T-helper 22 cell (primary cell): ENCODE measurements at regions not wholly inside any gene's neighbourhood (a gene's known extent, or its start where the extent isn't known, plus 50 kb on each side); places are given as distances from the start of the nearest gene placed in this dataset.
"Not testable (repeated sequence)": the region's sequence is repeated elsewhere in the genome, so short reads cannot be mapped to it uniquely, and the experiment has no call there.

Experiments
- DNase-seq: peaks from one replicate; pipeline ENCODE4 v3.0.0-alpha.2; 2020; ENCODE audit warnings: low read depth

DNA sequence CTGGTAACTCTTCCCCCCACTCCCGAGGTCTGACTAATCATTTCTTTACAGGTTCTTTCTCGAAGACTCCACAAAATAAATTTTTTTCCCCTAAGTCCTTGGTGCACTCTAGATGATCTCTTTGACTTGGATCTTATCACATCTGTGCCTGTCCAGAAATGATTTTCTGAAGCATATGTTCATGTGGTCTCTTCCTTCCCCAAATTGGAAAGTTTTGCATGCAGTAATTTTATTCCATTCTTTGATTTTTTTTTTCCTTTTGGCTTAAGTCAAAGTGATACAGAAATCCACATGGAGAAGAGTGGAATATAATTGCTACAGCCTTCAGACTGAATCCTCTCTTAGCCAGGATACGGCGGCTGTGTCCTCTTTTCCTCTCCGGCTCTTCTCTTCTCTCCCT is 213.3 kb downstream of the BMP4 start:
- no peak for DNase-seq

GRCh38 chr14:53742233-53742620 is 214.4 kb downstream of the BMP4 start:
- no peak for DNase-seq

DNA sequence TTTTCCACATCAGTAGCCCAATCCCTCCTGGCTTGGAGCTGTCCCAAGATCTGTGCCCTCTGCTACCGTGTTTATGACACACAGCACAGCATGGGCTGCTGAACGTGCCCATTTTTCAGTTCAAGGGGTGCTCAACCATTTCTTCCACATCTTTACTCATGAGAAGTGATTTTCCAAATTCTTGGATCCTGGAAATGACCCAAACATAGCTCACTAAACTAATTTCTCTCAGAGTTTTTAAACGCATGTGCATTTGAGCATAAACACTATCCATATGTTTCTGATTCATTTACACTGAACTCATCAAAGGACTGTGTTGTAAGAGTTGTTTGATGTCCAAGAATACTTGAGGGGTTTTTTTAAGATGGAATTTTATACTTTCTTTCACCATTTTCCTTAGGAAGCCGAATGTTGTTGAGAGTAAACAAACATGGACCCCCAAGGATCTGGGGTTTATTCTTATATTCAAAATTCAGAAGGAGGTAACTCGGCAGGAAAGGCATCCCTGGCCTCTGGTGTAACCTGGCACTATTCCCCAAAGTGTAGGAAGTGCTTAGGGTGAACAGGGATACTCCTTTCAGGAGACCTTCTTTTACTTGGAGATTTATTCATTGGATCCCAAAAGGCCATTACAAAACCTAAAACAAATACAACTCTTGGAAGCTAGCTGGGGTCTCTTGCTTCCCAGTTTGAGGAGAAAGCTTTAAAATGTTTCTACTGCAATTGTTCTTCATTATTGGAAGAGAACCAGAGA is 215.0 kb downstream of the BMP4 start:
- no peak for DNase-seq

GRCh38 chr14:53740570-53740969 is 216.1 kb downstream of the BMP4 start:
- no peak for DNase-seq

DNA sequence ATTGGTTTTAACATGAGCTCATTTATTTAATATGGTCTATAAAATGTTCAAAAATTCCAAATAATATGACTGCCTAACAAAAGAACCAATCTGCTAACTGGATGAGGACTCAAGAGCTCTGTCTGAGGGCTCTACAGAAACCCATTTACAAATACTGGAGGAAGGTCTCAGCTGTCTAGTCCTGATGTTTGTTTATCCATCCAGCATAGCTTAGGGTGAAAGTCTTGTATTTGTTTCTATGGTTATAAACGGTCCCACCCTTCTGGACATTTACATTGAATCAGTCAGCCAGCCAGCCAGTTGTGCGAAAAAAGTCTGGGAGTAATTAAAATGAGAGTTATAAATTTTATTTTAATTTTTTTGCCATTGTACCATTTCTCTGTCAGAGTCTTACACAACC is 220.7 kb downstream of the BMP4 start:
- no peak for DNase-seq

- no peak for DNase-seq
Measured at GRCh38 chr14:53723221-53723620, 233.4 kb downstream of the BMP4 start.

DNA sequence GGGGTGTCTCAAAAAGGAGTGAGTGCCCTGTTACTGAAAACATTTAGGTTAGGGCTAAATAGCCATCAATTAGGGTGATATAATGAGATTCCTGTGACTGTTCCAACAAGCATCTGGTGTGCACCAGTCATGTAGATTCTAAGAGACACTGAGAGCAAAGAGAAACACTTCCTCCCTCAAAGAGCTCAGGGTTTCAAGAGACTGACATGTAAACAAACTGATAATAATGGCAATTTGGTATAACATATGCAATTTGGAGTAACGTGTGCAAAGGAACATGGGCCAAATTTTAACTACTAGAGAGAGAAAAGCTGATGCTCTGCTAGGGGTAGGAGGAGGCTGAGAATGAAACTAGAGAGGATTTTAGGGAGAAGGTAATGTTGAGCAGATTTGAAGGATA is 237.1 kb downstream of the BMP4 start:
- no peak for DNase-seq

DNA sequence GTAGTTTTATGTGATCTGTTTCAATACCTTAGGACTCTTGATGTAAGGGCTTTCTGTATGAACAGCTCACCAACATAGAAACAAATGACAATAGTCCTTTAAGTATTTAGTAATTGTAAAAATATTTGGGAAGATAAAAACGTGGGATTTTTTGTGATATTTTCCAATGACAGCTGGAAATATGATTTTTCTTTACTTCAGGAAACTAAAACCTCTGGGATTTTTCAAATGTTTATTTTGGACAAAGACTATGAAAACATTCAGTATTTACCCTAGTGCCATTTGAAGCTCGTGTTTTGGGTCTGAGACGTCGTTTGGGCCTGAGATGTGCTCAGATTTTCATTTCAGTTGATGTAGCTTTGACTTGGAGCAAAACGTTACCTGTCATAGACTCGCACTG is 240.0 kb downstream of the BMP4 start:
- DNase-seq = no peak

GRCh38 chr14:53715193-53715721 is 241.4 kb downstream of the BMP4 start:
- DNase-seq = no peak

GRCh38 chr14:53714495-53715192 is 242.0 kb downstream of the BMP4 start:
- DNase-seq = no peak

GRCh38 chr14:53712901-53713300 is 243.7 kb downstream of the BMP4 start:
- not testable (repeated sequence) for DNase-seq

- no peak for DNase-seq
Measured at GRCh38 chr14:53711205-53711604, 245.4 kb downstream of the BMP4 start.

DNA sequence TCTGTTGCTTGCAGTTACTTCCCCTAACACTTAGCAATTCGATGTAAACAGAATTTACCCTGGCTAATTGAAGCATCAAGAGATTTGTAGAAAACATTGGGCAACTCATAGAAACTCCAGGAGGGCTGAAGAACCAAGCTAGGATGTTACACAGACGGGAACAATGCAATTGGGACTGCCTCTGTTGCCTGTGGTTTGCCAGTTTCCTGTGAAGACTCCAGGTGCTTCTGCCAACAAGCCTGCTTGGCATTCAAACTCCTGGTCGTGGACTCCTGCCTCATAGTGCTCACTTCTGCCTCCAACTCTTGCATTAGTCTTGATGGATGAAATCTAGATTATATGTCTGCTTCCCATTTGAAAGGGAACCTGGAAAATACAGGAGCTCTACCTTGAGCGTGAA is 246.0 kb downstream of the BMP4 start:
- DNase-seq = no peak

GRCh38 chr14:53709381-53709780 is 247.2 kb downstream of the BMP4 start:
- no peak for DNase-seq

DNA sequence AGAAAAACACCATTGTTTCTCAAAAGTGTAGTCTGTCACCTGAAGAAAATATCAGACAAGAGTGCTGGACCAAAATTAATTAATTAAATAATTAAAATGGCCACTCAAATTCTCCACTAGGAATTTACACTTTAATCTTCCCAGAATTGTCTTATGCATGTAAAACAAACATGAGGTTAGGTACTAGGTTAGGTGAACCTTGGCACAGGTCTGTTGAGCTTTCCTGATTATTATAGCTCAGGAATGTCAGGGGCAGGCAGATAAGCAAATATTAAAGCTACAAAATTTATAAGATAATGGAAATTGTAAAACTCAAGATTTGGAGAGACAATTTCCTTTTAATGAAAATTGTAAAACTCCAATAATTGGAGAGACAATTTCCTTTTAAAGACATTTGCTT is 253.2 kb downstream of the BMP4 start:
- DNase-seq = no peak

DNA sequence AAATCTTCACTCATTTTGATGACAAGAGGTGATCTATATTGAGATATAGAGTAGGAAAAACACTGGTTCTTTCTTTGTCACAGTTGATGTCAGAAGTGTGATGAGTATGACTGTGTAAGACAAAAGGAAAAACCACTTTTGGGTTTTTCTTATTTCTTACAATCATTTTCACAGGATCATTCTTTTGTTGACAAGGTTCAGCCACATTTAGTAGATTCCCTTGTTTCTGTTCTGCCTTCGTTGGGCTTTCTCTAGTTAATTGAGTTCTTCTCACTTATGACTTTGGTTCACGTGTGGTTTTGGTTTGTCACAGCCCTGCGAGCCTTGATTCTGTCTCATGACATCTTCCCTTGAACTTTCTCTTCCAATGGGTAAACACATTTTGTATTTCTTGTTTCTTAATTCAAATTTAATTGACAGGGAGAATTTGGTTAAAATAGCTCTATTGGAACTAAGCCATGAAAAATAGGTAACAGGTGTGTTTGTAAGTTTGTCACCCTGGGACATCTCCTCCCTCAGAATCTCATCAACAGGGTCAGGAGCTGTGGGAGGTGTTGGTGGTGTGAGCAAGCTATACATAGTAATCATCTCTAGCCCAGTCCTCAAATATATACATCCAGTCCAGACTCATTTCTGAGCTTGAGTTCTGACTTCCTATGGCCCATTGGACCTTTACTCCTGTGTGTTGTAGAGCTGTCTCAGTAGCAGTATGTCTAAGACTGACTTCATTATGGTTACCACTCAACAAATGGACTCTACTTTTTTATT is 255.3 kb downstream of the BMP4 start:
- DNase-seq = no peak

- DNase-seq = no peak
Measured at GRCh38 chr14:53696217-53696965, 260.2 kb downstream of the BMP4 start.

- DNase-seq = no peak
Measured at GRCh38 chr14:53695692-53696214, 260.9 kb downstream of the BMP4 start.

DNA sequence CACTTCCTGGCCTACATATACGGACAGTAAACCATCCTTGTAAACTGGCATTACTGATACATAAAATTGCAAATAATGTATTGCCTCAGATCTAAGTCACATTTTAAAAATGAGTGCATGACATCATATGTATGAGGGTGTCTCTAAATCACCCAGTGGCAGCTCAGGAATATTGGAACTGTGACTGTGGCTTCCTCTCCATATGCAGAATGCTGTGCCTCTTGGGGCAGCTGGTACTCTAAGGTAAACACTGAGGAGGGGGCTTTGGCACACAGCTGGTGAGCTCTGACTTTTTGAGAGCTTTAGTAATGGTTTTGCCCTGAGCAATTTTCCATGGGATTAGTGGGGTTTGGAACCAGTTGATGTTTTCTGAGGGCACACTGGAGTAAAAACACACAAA is 263.7 kb downstream of the BMP4 start:
- DNase-seq = no peak

- no peak for DNase-seq
Measured at GRCh38 chr14:53692451-53692850, 264.2 kb downstream of the BMP4 start.

DNA sequence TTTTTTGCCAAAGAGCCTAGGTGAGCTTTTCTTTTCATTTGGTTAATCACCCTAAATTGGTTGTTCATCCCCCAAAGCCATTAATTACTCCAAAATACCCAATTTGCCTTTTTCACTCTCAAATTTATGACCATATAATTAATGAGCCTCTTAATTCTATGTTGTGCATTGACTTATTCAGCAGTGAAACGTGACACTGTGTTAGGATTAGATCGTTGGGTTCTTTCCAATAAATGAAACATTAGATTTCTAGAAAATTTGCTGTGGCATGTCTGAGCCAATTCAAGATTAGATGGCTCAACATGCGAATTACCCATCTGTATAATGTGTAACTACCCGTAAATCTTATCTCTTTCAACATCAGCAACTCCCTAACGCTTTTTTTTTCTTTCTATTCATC is 273.4 kb downstream of the BMP4 start:
- no peak for DNase-seq

DNA sequence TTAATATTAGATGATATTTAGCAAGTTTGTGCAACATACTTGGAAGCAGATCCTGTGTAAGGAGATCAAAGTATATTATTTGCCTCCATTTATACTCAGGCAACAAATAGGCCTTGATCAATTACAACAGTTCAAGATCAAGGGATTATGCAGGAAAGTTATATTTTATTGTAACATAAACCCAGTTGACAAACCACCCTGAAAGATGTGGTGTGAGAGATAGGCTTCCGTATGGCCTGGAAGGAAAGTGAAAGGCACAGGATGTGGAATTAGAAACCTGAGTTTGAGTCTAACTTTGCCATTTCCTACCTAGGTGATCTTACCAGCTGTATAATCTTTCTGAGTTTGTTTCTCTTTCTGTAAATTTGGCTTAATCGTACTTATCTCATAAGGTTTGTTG is 284.1 kb downstream of the BMP4 start:
- no peak for DNase-seq
